ENCODE measurements at regions not wholly inside any gene's neighbourhood (a gene's known extent, or its start where the extent isn't known, plus 50 kb on each side); places are given as distances from the start of the nearest gene placed in this dataset.

DNA sequence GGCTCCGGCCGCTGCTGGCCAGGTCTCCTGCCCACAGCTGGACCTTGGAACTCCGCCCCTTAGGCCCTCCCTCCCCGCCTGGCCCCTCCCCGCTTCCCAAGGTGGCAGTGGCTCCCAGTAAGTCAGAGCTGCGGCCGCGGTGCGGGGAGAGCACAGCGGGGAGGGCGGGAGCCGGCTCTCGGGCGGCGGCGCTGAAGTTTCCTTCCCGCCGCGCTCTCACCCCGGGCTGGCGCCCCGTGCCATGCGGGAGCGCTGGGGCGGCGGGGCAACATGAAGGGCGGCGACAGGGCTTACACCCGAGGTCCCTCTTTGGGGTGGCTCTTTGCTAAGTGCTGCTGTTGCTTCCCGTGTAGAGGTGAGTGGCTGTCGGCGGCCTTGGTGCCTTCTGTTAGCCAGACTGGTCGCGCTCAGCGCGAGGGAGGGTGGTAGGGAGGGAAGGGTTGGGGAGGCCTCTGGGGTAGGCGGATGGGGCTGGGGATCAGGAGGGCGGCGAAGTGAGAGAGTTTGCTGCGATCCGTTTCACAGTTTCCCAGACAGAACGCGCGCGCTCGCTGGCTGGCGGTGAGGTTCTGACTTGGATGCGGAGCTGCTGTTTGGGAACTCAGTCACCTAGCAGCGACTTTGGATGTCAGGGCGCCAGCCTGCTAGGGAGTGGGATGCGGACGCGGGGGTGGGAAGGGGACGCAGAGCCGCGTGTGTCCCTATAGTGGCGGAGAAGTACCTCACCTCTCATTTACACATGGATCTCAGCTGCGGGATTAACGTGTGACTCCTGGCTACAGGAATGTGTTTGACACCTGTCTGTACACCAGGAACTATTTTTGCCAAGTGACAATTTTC is 145.5 kb upstream of the UMPS start (continued):
- TF ChIP-seq TBX3 (IDR thresholded peaks at IDR 0.05; ENCODE audit: borderline replicate concordance) (0 out of 2 replicates have a peak, but pooled peaks have one; percentile 16), GATAD1 (CRISPR knock-in tag; IDR thresholded peaks at IDR 0.05) (no peak; the same call in 1 of the 2 replicates), GTF2F1 (IDR thresholded peaks at IDR 0.05; ENCODE audit: low read length) (no peak), PHF5A (CRISPR knock-in tag; IDR thresholded peaks at IDR 0.05; ENCODE audit: low read depth, unreplicated experiment) (no peak), ZNF746 (CRISPR knock-in tag; IDR thresholded peaks at IDR 0.05) (peak; percentile 46; the same call in 1 of the 2 replicates), ZNF660 (CRISPR knock-in tag; IDR thresholded peaks at IDR 0.05; ENCODE audit: borderline replicate concordance, low read depth) (no peak), BRD4 (CRISPR knock-in tag; IDR thresholded peaks at IDR 0.05) (no peak; the same call in 1 of the 2 replicates), DMTF1 (CRISPR knock-in tag; IDR thresholded peaks at IDR 0.05) (no peak), ETV6 (CRISPR knock-in tag; conservative IDR thresholded peaks at IDR 0.05) (no peak), ZNF292 (CRISPR knock-in tag; IDR thresholded peaks at IDR 0.05; ENCODE audit: borderline replicate concordance, low read depth) (peak; percentile 44; the same call in 1 of the 2 replicates), MIER3 (CRISPR knock-in tag; IDR thresholded peaks at IDR 0.05; ENCODE audit: borderline replicate concordance) (no peak), TGIF2 (CRISPR knock-in tag; IDR thresholded peaks at IDR 0.05) (peak; percentile 66; the same call in 1 of the 2 replicates), ZNF674 (CRISPR knock-in tag; IDR thresholded peaks at IDR 0.05; ENCODE audit: low read depth) (no peak), BCL3 (CRISPR knock-in tag; IDR thresholded peaks at IDR 0.05) (peak; percentile 25; the same call in 1 of the 2 replicates), PAF1 (CRISPR knock-in tag; IDR thresholded peaks at IDR 0.05) (no peak), SUZ12 (IDR thresholded peaks at IDR 0.05; ENCODE audit: low read depth, low read length) (no peak), MED1 (CRISPR knock-in tag; IDR thresholded peaks at IDR 0.05) (peak; percentile 76), IKZF1 (IDR thresholded peaks at IDR 0.05) (no peak), PBX2 (CRISPR knock-in tag; IDR thresholded peaks at IDR 0.05) (no peak)
- TF ChIP-seq, protein P1, sequence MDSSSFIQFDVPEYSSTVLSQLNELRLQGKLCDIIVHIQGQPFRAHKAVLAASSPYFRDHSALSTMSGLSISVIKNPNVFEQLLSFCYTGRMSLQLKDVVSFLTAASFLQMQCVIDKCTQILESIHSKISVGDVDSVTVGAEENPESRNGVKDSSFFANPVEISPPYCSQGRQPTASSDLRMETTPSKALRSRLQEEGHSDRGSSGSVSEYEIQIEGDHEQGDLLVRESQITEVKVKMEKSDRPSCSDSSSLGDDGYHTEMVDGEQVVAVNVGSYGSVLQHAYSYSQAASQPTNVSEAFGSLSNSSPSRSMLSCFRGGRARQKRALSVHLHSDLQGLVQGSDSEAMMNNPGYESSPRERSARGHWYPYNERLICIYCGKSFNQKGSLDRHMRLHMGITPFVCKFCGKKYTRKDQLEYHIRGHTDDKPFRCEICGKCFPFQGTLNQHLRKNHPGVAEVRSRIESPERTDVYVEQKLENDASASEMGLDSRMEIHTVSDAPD (CRISPR knock-in tag; IDR thresholded peaks at IDR 0.05), result no peak
- TF ChIP-seq, protein P2, sequence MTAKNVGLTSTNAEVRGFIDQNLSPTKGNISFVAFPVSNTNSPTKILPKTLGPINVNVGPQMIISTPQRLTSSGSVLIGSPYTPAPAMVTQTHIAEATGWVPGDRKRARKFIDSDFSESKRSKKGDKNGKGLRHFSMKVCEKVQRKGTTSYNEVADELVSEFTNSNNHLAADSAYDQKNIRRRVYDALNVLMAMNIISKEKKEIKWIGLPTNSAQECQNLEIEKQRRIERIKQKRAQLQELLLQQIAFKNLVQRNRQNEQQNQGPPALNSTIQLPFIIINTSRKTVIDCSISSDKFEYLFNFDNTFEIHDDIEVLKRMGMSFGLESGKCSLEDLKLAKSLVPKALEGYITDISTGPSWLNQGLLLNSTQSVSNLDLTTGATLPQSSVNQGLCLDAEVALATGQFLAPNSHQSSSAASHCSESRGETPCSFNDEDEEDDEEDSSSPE (CRISPR knock-in tag; IDR thresholded peaks at IDR 0.05), result peak; percentile 31; the same call in 1 of the 2 replicates
- TF ChIP-seq, protein P3, sequence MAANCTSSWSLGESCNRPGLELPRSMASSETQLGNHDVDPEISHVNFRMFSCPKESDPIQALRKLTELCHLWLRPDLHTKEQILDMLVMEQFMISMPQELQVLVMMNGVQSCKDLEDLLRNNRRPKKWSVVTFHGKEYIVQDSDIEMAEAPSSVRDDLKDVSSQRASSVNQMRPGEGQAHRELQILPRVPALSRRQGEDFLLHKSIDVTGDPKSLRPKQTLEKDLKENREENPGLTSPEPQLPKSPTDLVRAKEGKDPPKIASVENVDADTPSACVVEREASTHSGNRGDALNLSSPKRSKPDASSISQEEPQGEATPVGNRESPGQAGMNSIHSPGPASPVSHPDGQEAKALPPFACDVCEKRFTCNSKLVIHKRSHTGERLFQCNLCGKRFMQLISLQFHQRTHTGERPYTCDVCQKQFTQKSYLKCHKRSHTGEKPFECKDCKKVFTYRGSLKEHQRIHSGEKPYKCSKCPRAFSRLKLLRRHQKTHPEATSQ (CRISPR knock-in tag; IDR thresholded peaks at IDR 0.05; ENCODE audit: borderline replicate concordance), result no peak

Measured in HepG2 (cell line).